HG03521 (cell line): ENCODE measurements at regions not wholly inside any gene's neighbourhood (a gene's known extent, or its start where the extent isn't known, plus 50 kb on each side); places are given as distances from the start of the nearest gene placed in this dataset.

ENCODE experiments used
- ATAC-seq: cut with Tn5 transposase; IDR thresholded peaks from one replicate; pipeline ENCODE4 v1.9.1; 2021; ENCODE audit warnings: mild to moderate bottlenecking, moderate library complexity; ENCODE audit not compliant: unreplicated experiment

GRCh38 chr3:124273651-124274050, 281.7 kb upstream of the ROPN1 start:
- no peak for ATAC-seq

GRCh38 chr3:124274051-124274450, 282.1 kb upstream of the ROPN1 start:
- ATAC-seq = no peak

DNA sequence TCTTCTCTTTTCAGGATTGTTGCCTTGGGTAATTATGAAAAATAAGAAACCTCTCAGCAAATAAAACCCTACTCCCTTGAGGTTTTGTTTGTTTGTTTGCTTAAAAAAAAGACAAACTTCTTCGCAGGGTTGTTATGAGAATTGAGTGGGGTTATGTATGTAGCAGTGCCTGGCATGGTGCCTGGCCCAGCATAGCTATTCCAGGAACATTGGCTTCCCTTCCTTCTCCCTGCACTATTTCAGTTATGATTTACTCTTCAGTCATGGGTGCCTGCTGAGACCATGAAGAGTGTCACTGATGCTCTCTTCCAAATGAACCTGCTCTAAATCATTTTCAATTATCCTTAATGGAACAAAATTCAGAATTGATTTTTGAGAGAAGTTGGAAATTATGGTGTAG, 283.5 kb upstream of the ROPN1 start:
- no peak for ATAC-seq

DNA sequence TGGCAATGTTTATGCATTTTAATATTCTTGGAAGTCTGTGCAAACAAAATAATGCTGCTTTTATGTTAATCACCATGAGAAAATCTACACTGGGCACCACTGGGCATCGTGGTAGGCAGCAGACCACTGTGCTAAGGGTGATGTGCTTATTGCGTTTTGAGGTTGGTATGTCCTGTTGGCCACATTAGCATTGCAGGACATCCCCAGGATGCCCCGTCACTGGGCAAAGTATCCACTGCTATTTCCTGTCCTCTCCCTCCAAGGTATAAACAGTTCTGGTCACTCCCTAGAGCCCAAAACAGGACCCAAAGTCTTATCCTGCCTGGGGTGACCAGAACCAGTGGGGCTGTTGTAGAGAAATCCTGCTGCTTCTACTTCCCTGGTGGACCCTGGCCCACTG, 284.2 kb upstream of the ROPN1 start:
- no peak for ATAC-seq

DNA sequence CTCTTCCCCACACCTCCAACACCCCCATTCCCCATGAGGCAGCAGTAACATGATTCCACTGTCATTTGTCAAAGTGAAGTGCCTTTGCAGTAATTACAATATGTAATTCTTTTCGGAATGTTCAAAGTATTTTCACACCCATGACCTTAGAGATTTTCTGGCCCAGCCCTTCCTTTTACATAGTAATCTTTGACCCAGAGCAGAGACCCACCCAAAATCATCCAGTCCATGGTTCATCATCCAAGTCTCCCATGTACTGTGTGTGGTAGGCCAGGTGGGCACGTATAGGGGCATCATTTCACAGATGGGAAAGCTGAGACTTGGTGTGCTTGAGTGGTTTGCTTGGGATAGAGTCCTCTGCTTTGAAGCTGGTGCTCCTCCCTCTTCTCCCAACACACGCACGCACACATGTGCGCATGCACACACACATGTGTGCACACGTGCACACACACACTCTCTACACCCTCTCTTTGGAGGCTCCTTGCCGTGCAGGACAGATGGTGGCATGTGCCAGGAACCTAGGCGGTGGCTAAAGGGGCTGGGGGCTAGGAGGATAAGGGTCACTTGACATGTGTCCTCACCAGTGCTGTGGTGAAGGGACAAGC, 284.7 kb upstream of the ROPN1 start:
- ATAC-seq = no peak

- no peak for ATAC-seq
Measured at GRCh38 chr3:124277144-124277890, 285.4 kb upstream of the ROPN1 start.

GRCh38 chr3:124281453-124282316, 289.8 kb upstream of the ROPN1 start:
- ATAC-seq = no peak

DNA sequence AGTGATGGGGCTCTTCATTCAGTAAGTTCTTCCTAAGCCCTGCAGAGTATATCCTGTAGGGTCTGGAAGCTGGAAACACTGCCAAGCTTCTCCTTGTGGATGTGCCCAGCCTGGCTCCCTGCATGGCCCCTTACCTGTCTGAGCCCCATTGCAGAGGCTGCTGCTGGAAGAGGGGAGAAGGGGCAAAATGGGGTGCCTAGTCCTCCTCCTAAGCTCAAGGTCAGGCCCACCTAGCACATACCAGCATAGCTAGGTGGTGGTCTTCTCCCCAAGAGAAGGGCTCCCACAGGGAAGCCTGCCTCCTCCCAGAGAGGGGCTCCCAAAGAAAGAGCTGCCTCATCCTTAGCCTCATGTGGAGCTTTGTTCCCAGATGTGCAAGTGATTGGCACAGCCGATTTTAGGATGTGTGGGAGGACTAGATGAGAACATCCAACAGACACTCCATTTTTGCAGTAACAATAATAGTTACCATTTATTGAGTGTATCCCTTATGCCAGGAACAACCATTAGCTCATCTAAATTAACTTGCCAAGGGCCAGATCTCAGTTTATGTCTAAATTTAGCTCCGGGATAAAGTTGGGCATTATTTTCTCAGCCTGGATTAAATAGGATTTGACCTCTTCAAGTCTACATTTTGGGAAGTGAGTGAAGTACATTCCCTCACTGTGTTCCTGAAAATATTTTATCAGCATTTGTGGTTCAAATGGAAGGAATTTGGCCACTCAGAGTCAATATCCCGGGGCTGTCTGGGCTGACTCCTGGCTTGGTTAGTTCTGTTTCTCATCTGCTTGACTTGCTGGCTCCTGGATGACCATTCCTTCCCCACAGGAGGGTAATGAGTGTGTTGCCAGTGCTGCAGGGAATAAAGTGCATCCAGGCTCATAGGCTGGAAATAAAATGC, 291.1 kb upstream of the ROPN1 start:
- ATAC-seq = no peak

DNA sequence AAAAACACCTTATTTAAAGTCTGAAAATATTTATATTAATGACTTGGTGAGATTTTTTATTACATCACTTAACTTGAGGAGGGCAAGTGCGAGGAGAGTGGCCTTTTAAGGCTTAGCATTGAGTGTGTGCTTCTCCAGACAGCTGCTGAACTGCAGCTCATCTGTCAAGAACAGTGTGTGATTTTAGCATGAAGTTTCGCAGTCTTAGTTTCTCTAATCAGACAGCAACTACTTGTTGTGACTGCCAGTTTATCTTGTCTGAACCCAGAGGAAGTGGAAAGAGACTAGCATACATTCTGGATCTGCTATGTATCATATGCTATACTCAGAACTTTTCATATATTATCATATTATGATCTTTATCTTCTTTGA, 291.7 kb upstream of the ROPN1 start:
- no peak for ATAC-seq

DNA sequence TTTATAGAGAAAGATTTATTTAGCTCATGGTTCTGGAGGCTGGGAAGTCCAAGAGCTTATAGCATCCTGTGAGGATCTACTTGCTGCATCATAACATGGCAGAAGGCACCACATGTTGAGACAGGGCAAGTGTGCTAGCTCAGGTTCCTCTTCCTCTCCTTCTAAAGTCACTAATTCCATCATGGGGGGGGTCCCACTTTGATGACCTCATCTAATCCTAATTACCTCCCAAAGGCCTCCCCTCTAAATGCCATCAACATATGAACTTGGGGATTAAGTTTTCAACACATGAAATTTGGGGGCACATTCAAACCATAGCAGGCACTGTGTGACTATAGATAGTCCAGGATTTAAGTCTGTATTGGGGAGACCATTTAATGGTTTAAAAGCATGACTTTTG, 297.1 kb upstream of the ROPN1 start:
- ATAC-seq = no peak

DNA sequence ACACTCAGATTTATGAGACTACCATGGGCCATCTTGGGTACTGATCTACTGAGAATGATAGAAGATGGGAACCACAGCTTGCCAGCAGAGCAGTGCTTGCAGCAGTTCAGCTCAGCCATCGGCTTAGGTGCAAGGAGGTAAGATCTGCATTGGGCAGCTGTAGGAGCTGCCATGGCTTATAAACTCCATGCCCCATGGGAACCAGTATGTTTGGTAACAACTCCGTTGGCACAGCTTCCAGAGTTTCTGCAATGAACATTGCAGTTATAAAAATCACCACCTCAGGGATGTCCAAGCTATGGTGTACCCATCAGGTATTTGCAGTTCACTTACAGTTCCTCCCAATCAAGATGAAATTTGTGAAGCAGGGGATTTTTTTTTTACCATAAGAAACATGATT, 299.1 kb upstream of the ROPN1 start:
- no peak for ATAC-seq

DNA sequence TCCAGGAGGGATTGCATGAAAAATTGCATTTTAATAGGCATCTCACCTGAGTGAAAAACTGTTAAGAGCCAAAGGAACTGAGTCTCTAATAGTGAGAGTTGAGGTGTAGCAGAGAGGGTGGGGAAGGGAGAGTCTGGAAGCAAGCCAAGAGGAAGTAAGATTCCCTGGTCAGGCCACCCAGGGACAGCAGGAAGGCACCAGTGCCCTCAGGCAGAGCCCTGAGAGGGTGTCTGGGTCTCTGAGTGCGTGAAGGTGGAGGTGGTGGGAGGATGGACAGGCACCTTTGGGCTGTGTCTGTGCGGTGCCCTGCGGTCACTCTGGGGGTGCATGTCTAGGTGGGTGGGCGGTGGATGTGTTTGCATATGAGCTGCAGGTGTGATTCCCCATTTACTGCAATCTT, 300.4 kb upstream of the ROPN1 start:
- ATAC-seq = no peak

DNA sequence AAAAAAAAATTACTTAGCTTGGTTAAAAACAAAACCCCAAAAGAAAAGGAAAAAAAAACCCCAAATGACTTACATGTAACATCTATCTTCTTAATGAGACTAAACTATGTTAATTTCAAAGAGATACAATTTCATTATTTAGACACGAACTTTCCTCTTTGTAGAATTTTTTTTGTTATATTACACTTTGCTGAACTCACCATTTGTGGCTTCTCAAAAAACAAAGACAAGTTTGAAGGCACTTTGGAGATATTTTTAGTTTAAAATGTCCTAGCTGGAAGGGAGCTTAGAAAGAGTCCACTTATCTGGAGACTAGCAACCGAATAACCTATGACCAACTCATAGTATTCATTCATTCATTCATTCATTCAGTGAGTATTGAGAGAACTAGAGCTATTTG, 301.7 kb upstream of the ROPN1 start:
- ATAC-seq = no peak

GRCh38 chr3:124295362-124295761, 303.4 kb upstream of the ROPN1 start:
- no peak for ATAC-seq

DNA sequence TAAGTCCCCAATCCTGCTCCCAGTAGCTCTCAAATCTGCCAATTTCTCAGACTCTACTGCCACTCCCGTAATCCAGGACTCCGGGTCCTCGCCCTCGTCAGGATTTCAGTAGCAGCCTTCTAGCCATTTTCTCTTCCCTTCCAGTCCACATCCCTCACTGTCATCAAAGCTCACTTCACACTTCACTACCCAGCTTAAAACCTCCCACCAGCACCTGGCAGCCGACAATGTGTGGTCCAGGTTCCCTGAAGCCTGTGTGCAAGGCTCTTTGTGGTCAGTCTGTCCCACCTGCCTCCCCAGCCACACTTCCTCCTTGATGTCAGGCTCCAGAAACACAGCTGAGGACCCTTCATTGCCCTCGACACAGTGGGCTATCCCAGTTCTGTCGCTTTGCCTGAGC, 304.5 kb upstream of the ROPN1 start:
- ATAC-seq = no peak

DNA sequence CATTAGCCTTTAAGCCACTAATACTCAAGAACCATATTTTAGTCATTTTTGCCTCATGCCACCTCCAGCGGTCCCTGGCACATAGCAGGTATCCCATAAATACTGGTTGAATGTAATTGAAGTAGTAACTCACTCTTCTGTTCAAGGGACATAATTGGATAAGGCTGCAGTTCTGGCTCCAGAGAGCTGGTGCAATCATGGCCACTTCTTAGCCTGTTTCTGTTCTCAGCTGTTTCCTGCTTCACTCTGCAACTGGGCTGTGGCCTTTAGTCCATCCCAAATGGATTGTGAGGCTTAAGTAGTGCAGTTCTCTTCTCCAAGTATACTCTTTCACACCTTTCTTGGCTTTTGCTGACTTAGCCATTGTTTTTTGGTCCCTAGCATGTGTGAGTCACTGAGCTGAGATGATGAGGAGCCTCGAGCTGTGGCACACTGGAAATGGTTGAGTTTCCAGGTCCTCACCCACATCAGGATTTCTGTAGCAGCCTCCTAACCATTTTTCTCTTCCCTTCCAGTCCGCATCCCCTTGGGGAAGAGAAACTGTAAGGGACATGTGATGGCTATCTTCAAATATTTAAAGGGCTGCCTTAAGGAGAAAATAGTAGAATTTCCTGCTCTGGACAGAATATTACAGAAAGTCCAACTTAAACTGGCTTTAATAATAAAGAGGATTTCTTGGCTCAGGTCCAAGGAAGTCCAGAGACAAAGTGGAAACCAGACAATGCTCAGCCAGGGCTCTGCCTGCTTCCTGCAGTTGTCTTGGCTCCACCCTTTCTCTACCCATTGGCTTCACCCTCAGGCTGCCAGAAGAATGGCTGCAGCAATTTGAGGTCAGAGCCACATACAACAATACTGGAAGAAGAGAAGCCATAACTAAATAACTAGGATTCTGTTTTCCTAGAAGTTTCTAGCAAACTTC, 305.4 kb upstream of the ROPN1 start:
- no peak for ATAC-seq

DNA sequence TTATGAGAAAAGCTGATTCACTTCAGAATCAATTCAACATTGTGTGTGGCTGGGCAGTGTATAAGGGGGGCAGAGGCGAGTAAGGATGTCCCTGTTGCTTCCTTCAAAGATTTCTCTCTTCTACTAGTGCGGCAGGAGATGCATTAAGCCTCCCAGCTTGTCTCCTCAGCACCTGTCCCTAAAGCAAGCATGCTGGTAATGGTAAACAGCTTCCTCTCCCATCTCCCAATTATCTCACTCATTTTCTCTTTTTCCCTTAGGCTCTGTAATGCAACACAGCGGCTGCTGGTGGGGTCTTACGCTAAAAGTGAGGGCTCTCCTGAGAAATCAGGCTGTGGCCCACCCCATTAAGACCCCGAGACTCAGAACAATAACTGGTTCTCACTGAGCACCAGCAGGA, 306.4 kb upstream of the ROPN1 start:
- ATAC-seq = no peak

- ATAC-seq = no peak
Measured at GRCh38 chr3:124298951-124299350, 307.0 kb upstream of the ROPN1 start.

GRCh38 chr3:124299831-124300230, 307.9 kb upstream of the ROPN1 start:
- ATAC-seq = no peak

DNA sequence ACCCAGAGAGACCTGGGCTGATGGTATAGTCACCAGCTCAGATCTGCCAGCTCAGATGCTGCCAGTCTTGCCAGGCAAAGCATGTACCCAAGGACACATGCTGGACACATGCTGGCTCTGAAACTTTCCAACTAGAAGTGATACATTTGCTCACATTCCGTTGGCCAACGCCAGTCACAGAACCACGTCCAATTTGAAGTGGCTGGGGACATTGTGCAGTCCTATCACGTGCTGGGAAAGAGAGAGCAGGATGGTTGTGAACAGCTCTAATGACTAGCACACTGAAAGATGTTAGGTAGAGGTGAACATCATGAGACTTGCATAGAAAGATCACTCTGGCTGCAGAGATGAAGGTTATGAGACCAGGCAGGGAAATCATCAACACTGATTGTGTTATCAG, 308.5 kb upstream of the ROPN1 start:
- ATAC-seq = no peak
